HepG2 (cell line): ENCODE measurements at regions not wholly inside any gene's neighbourhood (a gene's known extent, or its start where the extent isn't known, plus 50 kb on each side); places are given as distances from the start of the nearest gene placed in this dataset.

ENCODE experiments used
- BRCA1 ChIP-seq: sonication (generic); formaldehyde crosslinking; IDR thresholded peaks from 2 replicates; pipeline ENCODE4 v1.4.0; 2020; ENCODE audit warnings: missing genetic modification reagents
- CTCF ChIP-seq: sonication (generic); formaldehyde crosslinking; IDR thresholded peaks from 2 replicates; pipeline ENCODE4 v1.5.0; 2020; ENCODE audit warnings: mild to moderate bottlenecking, missing genetic modification reagents, moderate library complexity
- EZH2 ChIP-seq: conservative IDR thresholded peaks from 2 replicates; pipeline ENCODE4 v1.6.1; 2012; ENCODE audit warnings: mild to moderate bottlenecking, low read depth, low read length, moderate library complexity
- KDM1A ChIP-seq: IDR thresholded peaks from 2 replicates; pipeline ENCODE4 v1.6.1; 2016; ENCODE audit warnings: missing compliant biosample characterization
- KDM5A ChIP-seq: fragments of 200-600 bp; sonication (generic); IDR thresholded peaks from 2 replicates; pipeline ENCODE4 v1.7.0; 2018; ENCODE audit warnings: antibody characterized with exemption, mild to moderate bottlenecking, low read length, borderline replicate concordance
- TBX2 ChIP-seq: sonication (generic); formaldehyde crosslinking; IDR thresholded peaks from 2 replicates; pipeline ENCODE4 v1.5.0; 2020; ENCODE audit warnings: missing genetic modification reagents, mild to moderate bottlenecking, borderline replicate concordance
- ZNF253 ChIP-seq: sonication (generic); formaldehyde crosslinking; IDR thresholded peaks from 2 replicates; pipeline ENCODE4 v1.8.0; 2022; ENCODE audit warnings: mild to moderate bottlenecking, missing genetic modification reagents, borderline replicate concordance
- ZNF3 ChIP-seq: IDR thresholded peaks from 2 replicates; pipeline ENCODE4 v1.7.0; 2017; ENCODE audit warnings: inconsistent platforms
- ZNF329 ChIP-seq: sonication (generic); formaldehyde crosslinking; IDR thresholded peaks from 2 replicates; pipeline ENCODE4 v1.9.0; 2021; ENCODE audit warnings: low read depth, mild to moderate bottlenecking, missing genetic modification reagents
- ZNF431 ChIP-seq: sonication (generic); formaldehyde crosslinking; IDR thresholded peaks from 2 replicates; pipeline ENCODE4 v1.9.0; 2022; ENCODE audit warnings: missing genetic modification reagents, low read depth, mild to moderate bottlenecking, borderline replicate concordance

DNA sequence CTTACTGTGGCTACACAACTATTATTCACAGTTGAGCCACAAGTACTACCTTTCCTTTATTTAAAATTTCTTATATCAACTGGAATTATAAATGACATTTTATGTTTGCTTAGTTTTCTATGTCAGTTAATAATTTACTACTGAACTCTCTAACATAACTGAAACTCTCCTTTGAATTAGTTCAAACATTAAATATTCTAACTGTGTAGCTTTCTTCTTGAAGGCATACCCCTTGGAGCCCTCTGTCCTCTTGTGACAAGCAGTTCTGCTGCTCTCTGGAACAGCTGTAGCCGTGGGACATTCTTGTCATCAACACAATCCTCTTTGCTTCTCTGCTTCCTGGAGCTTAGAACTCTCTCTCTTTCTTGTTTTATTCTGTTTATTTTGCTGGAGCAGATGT is 244.8 kb downstream of the NHLRC3 start:
- TF ChIP-seq EZH2 (no peak), KDM1A (CRISPR knock-in tag) (no peak), CTCF (CRISPR knock-in tag) (no peak), TBX2 (no peak), BRCA1 (CRISPR knock-in tag) (no peak), ZNF3 (no peak), ZNF431 (CRISPR knock-in tag) (no peak), ZNF253 (CRISPR knock-in tag) (no peak), KDM5A (no peak), ZNF329 (CRISPR knock-in tag) (no peak)
